ENCODE measurements at regions not wholly inside any gene's neighbourhood (a gene's known extent, or its start where the extent isn't known, plus 50 kb on each side); places are given as distances from the start of the nearest gene placed in this dataset.

- Histone ChIP-seq H3K9me3 (ENCODE audit: low read depth) (no peaks in the 10 kb centered on the region), H3K36me3 (replicated peaks; ENCODE audit: insufficient read depth, low read depth) (no peaks in the 10 kb centered on the region), H3K4me3 (no peak overlapping the region), H2AFZ (no peak overlapping the region), H3K27me3 (no peaks in the 10 kb centered on the region), H3K4me2 (no peak overlapping the region), H3K4me1 (ENCODE audit: insufficient read depth) (no peaks in the 10 kb centered on the region), H3K9me2 (replicated peaks; ENCODE audit: insufficient read depth) (no peaks in the 10 kb centered on the region), H3K79me2 (no peaks in the 10 kb centered on the region), H3K27ac (no peak overlapping the region), H4K20me1 (ENCODE audit: insufficient read depth, poor library complexity, severe bottlenecking) (no peaks in the 10 kb centered on the region)
- no peak for TF ChIP-seq EZH2phosphoT487 (IDR thresholded peaks at IDR 0.05; ENCODE audit: low read depth, severe bottlenecking, unreplicated experiment)
- no peak for TF ChIP-seq CTCF (IDR thresholded peaks at IDR 0.05; ENCODE audit: poor library complexity)
- TF ChIP-seq EZH2 (IDR thresholded peaks at IDR 0.05; ENCODE audit: borderline replicate concordance), result no peak
- DNase-seq (ENCODE audit: low spot score), result no peak
- WGBS (ENCODE audit: low lambda C conversion rate, missing lambda C conversion rate), result 94% methylated on average over 4 of the region's 4 CpGs
Measured at GRCh38 chr1:212504171-212504803, 71.6 kb downstream of the NENF start.

- no peaks in the 10 kb centered on the region for H3K9me3 ChIP-seq (ENCODE audit: low read depth)
- no peaks in the 10 kb centered on the region for H3K9me2 ChIP-seq (replicated peaks; ENCODE audit: insufficient read depth)
- no peak for TF ChIP-seq CTCF (IDR thresholded peaks at IDR 0.05; ENCODE audit: poor library complexity)
- no peak for TF ChIP-seq EZH2phosphoT487 (IDR thresholded peaks at IDR 0.05; ENCODE audit: low read depth, severe bottlenecking, unreplicated experiment)
- TF ChIP-seq EZH2 (IDR thresholded peaks at IDR 0.05; ENCODE audit: borderline replicate concordance), result no peak
- no peak overlapping the region for H3K4me3 ChIP-seq
- no peaks in the 10 kb centered on the region for H3K79me2 ChIP-seq
- H3K4me2 ChIP-seq, result no peak overlapping the region
- H3K27ac ChIP-seq, result no peak overlapping the region
- no peaks in the 10 kb centered on the region for H3K36me3 ChIP-seq (replicated peaks; ENCODE audit: insufficient read depth, low read depth)
- H3K27me3 ChIP-seq, result no peaks in the 10 kb centered on the region
- no peak for DNase-seq (ENCODE audit: low spot score)
- no peaks in the 10 kb centered on the region for H4K20me1 ChIP-seq (ENCODE audit: insufficient read depth, poor library complexity, severe bottlenecking)
- no peaks in the 10 kb centered on the region for H3K4me1 ChIP-seq (ENCODE audit: insufficient read depth)
- no peak overlapping the region for H2AFZ ChIP-seq
Measured at GRCh38 chr1:212506666-212507065, 73.9 kb downstream of the NENF start.

DNA sequence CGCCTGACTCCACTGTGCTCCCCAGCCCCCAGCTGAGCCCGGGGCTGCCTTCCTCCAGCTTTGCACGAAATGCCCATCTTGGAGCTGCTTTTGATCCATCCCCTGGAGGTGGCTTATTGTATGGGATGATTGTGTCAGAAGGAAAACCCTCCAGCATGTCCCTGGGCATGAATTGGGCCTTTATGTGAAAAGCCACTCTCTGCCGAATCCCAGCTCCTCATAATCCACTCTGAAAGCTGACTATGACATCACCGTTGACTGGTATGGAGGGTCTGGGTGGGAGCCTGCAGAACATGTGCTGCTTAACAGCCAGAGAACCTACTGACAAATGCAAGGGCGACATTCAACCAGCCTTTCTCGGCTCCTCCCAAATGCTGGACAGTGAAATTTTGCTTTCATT, 74.6 kb downstream of the NENF start:
- H3K4me3 ChIP-seq, result no peak overlapping the region
- H3K27ac ChIP-seq, result no peak overlapping the region
- no peak overlapping the region for H2AFZ ChIP-seq
- H3K79me2 ChIP-seq, result no peaks in the 10 kb centered on the region
- H3K27me3 ChIP-seq, result peaks cover 3% of the 10 kb centered on the region
- no peaks in the 10 kb centered on the region for H3K9me2 ChIP-seq (replicated peaks; ENCODE audit: insufficient read depth)
- DNase-seq (ENCODE audit: low spot score), result no peak
- no peak overlapping the region for H3K4me2 ChIP-seq
- H3K4me1 ChIP-seq (ENCODE audit: insufficient read depth), result no peaks in the 10 kb centered on the region
- TF ChIP-seq EZH2 (IDR thresholded peaks at IDR 0.05; ENCODE audit: borderline replicate concordance) (no peak), EZH2phosphoT487 (IDR thresholded peaks at IDR 0.05; ENCODE audit: low read depth, severe bottlenecking, unreplicated experiment) (no peak), CTCF (IDR thresholded peaks at IDR 0.05; ENCODE audit: poor library complexity) (no peak)
- WGBS (ENCODE audit: low lambda C conversion rate, missing lambda C conversion rate), result 73% methylated on average over 7 of the region's 7 CpGs
- no peaks in the 10 kb centered on the region for H3K36me3 ChIP-seq (replicated peaks; ENCODE audit: insufficient read depth, low read depth)
- H3K9me3 ChIP-seq (ENCODE audit: low read depth), result no peaks in the 10 kb centered on the region
- H4K20me1 ChIP-seq (ENCODE audit: insufficient read depth, poor library complexity, severe bottlenecking), result no peaks in the 10 kb centered on the region
